Kidney epithelial cell (primary cell): ENCODE measurements at regions not wholly inside any gene's neighbourhood (a gene's known extent, or its start where the extent isn't known, plus 50 kb on each side); places are given as distances from the start of the nearest gene placed in this dataset.

Experiments
- DNase-seq: peaks from one replicate; pipeline ENCODE4 v3.0.0-alpha.2; 2010; ENCODE audit warnings: low read depth
- H3K27me3 ChIP-seq: 2 replicates; pipeline ENCODE4 v1.6.0; 2011; ENCODE audit warnings: low read length; ENCODE audit not compliant: control insufficient read depth, insufficient read depth
- H3K36me3 ChIP-seq: 2 replicates; pipeline ENCODE4 v1.5.1; 2011; ENCODE audit warnings: low read length; ENCODE audit not compliant: control insufficient read depth, insufficient read depth
- H3K4me3 ChIP-seq: 2 replicates; pipeline ENCODE4 v1.5.1; 2011; ENCODE audit warnings: low read depth, mild to moderate bottlenecking, control low read depth, low read length
- CTCF ChIP-seq: IDR thresholded peaks from 2 replicates; pipeline ENCODE4 v1.5.1; 2011; ENCODE audit warnings: mild to moderate bottlenecking, moderate library complexity, low read length, control low read depth, inconsistent platforms; ENCODE audit not compliant: insufficient read depth, poor library complexity, severe bottlenecking

GRCh38 chr11:69209421-69210309 lies 53.9 kb downstream of the SMIM38 start:
- no peak for DNase-seq
- Histone ChIP-seq H3K4me3 (no peak overlapping the region), H3K36me3 (no peaks in the 10 kb centered on the region), H3K27me3 (no peaks in the 10 kb centered on the region)
- no peak for TF ChIP-seq CTCF

- Histone ChIP-seq H3K36me3 (no peaks in the 10 kb centered on the region), H3K4me3 (no peak overlapping the region), H3K27me3 (no peaks in the 10 kb centered on the region)
- no peak for TF ChIP-seq CTCF
- no peak for DNase-seq
Measured at GRCh38 chr11:69210310-69211035, 54.7 kb downstream of the SMIM38 start.

- DNase-seq, result no peak
- H3K36me3 ChIP-seq, result no peaks in the 10 kb centered on the region
Measured at GRCh38 chr11:69211540-69211919, 55.8 kb downstream of the SMIM38 start.

GRCh38 chr11:69211920-69212797 lies 56.4 kb downstream of the SMIM38 start:
- TF ChIP-seq CTCF, result peak; percentile 41
- no peaks in the 10 kb centered on the region for H3K36me3 ChIP-seq
- DNase-seq, result no peak
- H3K4me3 ChIP-seq, result no peak overlapping the region
- no peaks in the 10 kb centered on the region for H3K27me3 ChIP-seq

More at GRCh38 chr11:69211540-69211919, 55.8 kb downstream of the SMIM38 start:
- no peak overlapping the region for H3K4me3 ChIP-seq
- no peaks in the 10 kb centered on the region for H3K27me3 ChIP-seq
- TF ChIP-seq CTCF, result no peak

GRCh38 chr11:69212798-69213110 lies 57.0 kb downstream of the SMIM38 start:
- no peak for TF ChIP-seq CTCF
- Histone ChIP-seq H3K4me3 (no peak overlapping the region), H3K27me3 (no peaks in the 10 kb centered on the region), H3K36me3 (no peaks in the 10 kb centered on the region)
- no peak for DNase-seq
